ENCODE measurements at regions not wholly inside any gene's neighbourhood (a gene's known extent, or its start where the extent isn't known, plus 50 kb on each side); places are given as distances from the start of the nearest gene placed in this dataset.

GRCh38 chr12:77615332-77615731 is 215.4 kb upstream of the NAV3 start:
- TF ChIP-seq ZNF274 (IDR thresholded peaks at IDR 0.05; ENCODE audit: low read depth, low read length): no peak
- no peak for TF ChIP-seq YY1 (IDR thresholded peaks at IDR 0.05; ENCODE audit: insufficient read depth, insufficient read length)
- TF ChIP-seq SUZ12 (IDR thresholded peaks at IDR 0.05; ENCODE audit: extremely low read depth, insufficient read depth, insufficient read length): no peak

Measured in NT2/D1 (cell line).